ENCODE measurements at regions not wholly inside any gene's neighbourhood (a gene's known extent, or its start where the extent isn't known, plus 50 kb on each side); places are given as distances from the start of the nearest gene placed in this dataset.

GRCh38 chr2:52695731-52696130, 1071.9 kb upstream of the CHAC2 start:
- Mint-ChIP-seq H3K9me3 (no peaks in the 10 kb centered on the region), H3K27me3 (ENCODE audit: insufficient read depth) (no peaks in the 10 kb centered on the region), H3K4me3 (no peak overlapping the region), H3K4me1 (no peaks in the 10 kb centered on the region), H3K27ac (no peak overlapping the region), H3K36me3 (ENCODE audit: low read depth) (no peaks in the 10 kb centered on the region)
- TF ChIP-seq CTCF (conservative IDR thresholded peaks at IDR 0.05): no peak
- no peaks in the 10 kb centered on the region for H3K27me3 ChIP-seq (ENCODE audit: control insufficient read depth, insufficient read depth, low read length, poor library complexity, severe bottlenecking)
- no peaks in the 10 kb centered on the region for H3K4me1 ChIP-seq (ENCODE audit: control insufficient read depth, insufficient read depth, low read length)
- no peak for DNase-seq
- no peak overlapping the region for H3K27ac ChIP-seq (ENCODE audit: low read depth, low read length)
- H3K9me3 ChIP-seq (ENCODE audit: control insufficient read depth, low read length): no peaks in the 10 kb centered on the region
- no peak overlapping the region for H3K4me3 ChIP-seq (ENCODE audit: low read length)
- WGBS, 2 experiments (ENCODE audit: insufficient coverage in 1 of 2, insufficient read length in 1 of 2): 98 to 100% methylated on average over 2 to 3 of the region's 3 CpGs
- H3K36me3 ChIP-seq (ENCODE audit: control insufficient read depth, insufficient read depth, low read length): no peaks in the 10 kb centered on the region
- no peak overlapping the region for H3K9ac ChIP-seq (ENCODE audit: extremely low read depth, low read length, poor library complexity, severe bottlenecking)

- no peak overlapping the region for H3K4me3 ChIP-seq (ENCODE audit: low read length)
- DNase-seq: no peak
Observed at GRCh38 chr2:52686935-52687334, 1080.7 kb upstream of the CHAC2 start.

GRCh38 chr2:52676056-52676455, 1091.5 kb upstream of the CHAC2 start:
- no peak overlapping the region for H3K27ac Mint-ChIP-seq
- whole genome bisulfite sequencing, 2 experiments (ENCODE audit: insufficient coverage in 1 of 2, insufficient read length in 1 of 2): 89 to 90% methylated on average over 2 of the region's 2 CpGs
- Histone ChIP-seq H3K9me3 (ENCODE audit: control insufficient read depth, low read length) (peaks cover 2% of the 10 kb centered on the region), H3K4me3 (ENCODE audit: low read length) (no peak overlapping the region), H3K9ac (ENCODE audit: extremely low read depth, low read length, poor library complexity, severe bottlenecking) (no peak overlapping the region), H3K36me3 (ENCODE audit: control insufficient read depth, insufficient read depth, low read length) (no peaks in the 10 kb centered on the region), H3K27ac (ENCODE audit: low read depth, low read length) (no peak overlapping the region), H3K4me1 (ENCODE audit: control insufficient read depth, insufficient read depth, low read length) (no peaks in the 10 kb centered on the region), H3K27me3 (ENCODE audit: control insufficient read depth, insufficient read depth, low read length, poor library complexity, severe bottlenecking) (no peaks in the 10 kb centered on the region)
- no peak for TF ChIP-seq CTCF (conservative IDR thresholded peaks at IDR 0.05)
- H3K9me3 Mint-ChIP-seq: peaks cover 2% of the 10 kb centered on the region
- no peak overlapping the region for H3K4me3 Mint-ChIP-seq
- H3K36me3 Mint-ChIP-seq (ENCODE audit: low read depth): no peaks in the 10 kb centered on the region
- H3K27me3 Mint-ChIP-seq (ENCODE audit: insufficient read depth): no peaks in the 10 kb centered on the region
- no peak for DNase-seq
- H3K4me1 Mint-ChIP-seq: no peaks in the 10 kb centered on the region

More at GRCh38 chr2:52686935-52687334, 1080.7 kb upstream of the CHAC2 start:
- no peak overlapping the region for H3K27ac ChIP-seq (ENCODE audit: low read depth, low read length)
- no peaks in the 10 kb centered on the region for H3K36me3 ChIP-seq (ENCODE audit: control insufficient read depth, insufficient read depth, low read length)
- no peak for TF ChIP-seq CTCF (conservative IDR thresholded peaks at IDR 0.05)
- 98 to 100% methylated on average over 1 to 2 of the region's 2 CpGs for WGBS, 2 experiments (ENCODE audit: insufficient coverage in 1 of 2, insufficient read length in 1 of 2)
- H3K9me3 ChIP-seq (ENCODE audit: control insufficient read depth, low read length): peaks cover 12% of the 10 kb centered on the region
- no peaks in the 10 kb centered on the region for H3K4me1 ChIP-seq (ENCODE audit: control insufficient read depth, insufficient read depth, low read length)
- no peaks in the 10 kb centered on the region for H3K27me3 ChIP-seq (ENCODE audit: control insufficient read depth, insufficient read depth, low read length, poor library complexity, severe bottlenecking)
- no peak overlapping the region for H3K9ac ChIP-seq (ENCODE audit: extremely low read depth, low read length, poor library complexity, severe bottlenecking)
- Mint-ChIP-seq H3K4me3 (no peak overlapping the region), H3K27ac (no peak overlapping the region), H3K36me3 (ENCODE audit: low read depth) (no peaks in the 10 kb centered on the region), H3K9me3 (peaks cover 11% of the 10 kb centered on the region), H3K27me3 (ENCODE audit: insufficient read depth) (no peaks in the 10 kb centered on the region), H3K4me1 (no peaks in the 10 kb centered on the region)
